NCI-H2107 treated with DMSO at 0.1 percent for 48 hours (cell line): ENCODE measurements at regions not wholly inside any gene's neighbourhood (a gene's known extent, or its start where the extent isn't known, plus 50 kb on each side); places are given as distances from the start of the nearest gene placed in this dataset.
"Not testable (repeated sequence)": the region's sequence is repeated elsewhere in the genome, so short reads cannot be mapped to it uniquely, and the experiment has no call there.

Experiments used
- DNase-seq: peaks from one replicate; lab custom pipeline; 2025; ENCODE audit not compliant: unreplicated experiment; lab: John Stamatoyannopoulos, UW

- no peak for DNase-seq
These were observed 224.1 kb upstream of the ISL1 start for GRCh38 chr5:51159164-51159563.

- DNase-seq, result no peak
These were observed 223.6 kb upstream of the ISL1 start for GRCh38 chr5:51159606-51160005.

GRCh38 chr5:51162245-51162644 lies 221.0 kb upstream of the ISL1 start:
- no peak for DNase-seq

GRCh38 chr5:51165621-51166020 lies 217.6 kb upstream of the ISL1 start:
- not testable (repeated sequence) for DNase-seq

- peak; percentile 91 for DNase-seq
These were observed 210.2 kb upstream of the ISL1 start for GRCh38 chr5:51172903-51173626.

GRCh38 chr5:51181208-51181894 lies 201.9 kb upstream of the ISL1 start:
- DNase-seq, result no peak

GRCh38 chr5:51185850-51186329 lies 197.4 kb upstream of the ISL1 start:
- DNase-seq, result no peak

- DNase-seq, result no peak
These were observed 195.2 kb upstream of the ISL1 start for GRCh38 chr5:51188001-51188591.

GRCh38 chr5:51194671-51195070 lies 188.6 kb upstream of the ISL1 start:
- DNase-seq, result no peak

- no peak for DNase-seq
These were observed 182.2 kb upstream of the ISL1 start for GRCh38 chr5:51201024-51201423.

GRCh38 chr5:51201708-51202107 lies 181.5 kb upstream of the ISL1 start:
- DNase-seq, result no peak

GRCh38 chr5:51202161-51202560 lies 181.1 kb upstream of the ISL1 start:
- no peak for DNase-seq

GRCh38 chr5:51203598-51203997 lies 179.7 kb upstream of the ISL1 start:
- no peak for DNase-seq

- DNase-seq, result no peak
These were observed 175.0 kb upstream of the ISL1 start for GRCh38 chr5:51208296-51208695.

- no peak for DNase-seq
These were observed 168.5 kb upstream of the ISL1 start for GRCh38 chr5:51214746-51215145.

- DNase-seq, result peak; percentile 66
These were observed 157.2 kb upstream of the ISL1 start for GRCh38 chr5:51225789-51226742.

- peak; percentile 5 for DNase-seq
These were observed 155.2 kb upstream of the ISL1 start for GRCh38 chr5:51227963-51228470.

- DNase-seq, result no peak
These were observed 152.9 kb upstream of the ISL1 start for GRCh38 chr5:51230336-51230735.

GRCh38 chr5:51242456-51242855 lies 140.8 kb upstream of the ISL1 start:
- no peak for DNase-seq

- not testable (repeated sequence) for DNase-seq
These were observed 132.3 kb upstream of the ISL1 start for GRCh38 chr5:51250957-51251356.

- no peak for DNase-seq
These were observed 112.0 kb upstream of the ISL1 start for GRCh38 chr5:51271261-51271660.
